DOHH2 (cell line): ENCODE measurements at regions not wholly inside any gene's neighbourhood (a gene's known extent, or its start where the extent isn't known, plus 50 kb on each side); places are given as distances from the start of the nearest gene placed in this dataset.

Experiments
- EZH2phosphoT487 ChIP-seq: fragments of 200-600 bp; sonication (generic); IDR thresholded peaks from 2 replicates; pipeline ENCODE4 v1.6.1; 2017; ENCODE audit warnings: borderline replicate concordance, mild to moderate bottlenecking, antibody characterized with exemption, low read length, moderate library complexity, mixed read lengths
- TF ChIP-seq, protein P1 (sequence below): fragments of 200-600 bp; sonication (generic); IDR thresholded peaks from one replicate; pipeline ENCODE4 v1.5.1; 2014; ENCODE audit warnings: antibody characterized with exemption, mild to moderate bottlenecking, low read depth, low read length; ENCODE audit not compliant: poor library complexity, severe bottlenecking

DNA sequence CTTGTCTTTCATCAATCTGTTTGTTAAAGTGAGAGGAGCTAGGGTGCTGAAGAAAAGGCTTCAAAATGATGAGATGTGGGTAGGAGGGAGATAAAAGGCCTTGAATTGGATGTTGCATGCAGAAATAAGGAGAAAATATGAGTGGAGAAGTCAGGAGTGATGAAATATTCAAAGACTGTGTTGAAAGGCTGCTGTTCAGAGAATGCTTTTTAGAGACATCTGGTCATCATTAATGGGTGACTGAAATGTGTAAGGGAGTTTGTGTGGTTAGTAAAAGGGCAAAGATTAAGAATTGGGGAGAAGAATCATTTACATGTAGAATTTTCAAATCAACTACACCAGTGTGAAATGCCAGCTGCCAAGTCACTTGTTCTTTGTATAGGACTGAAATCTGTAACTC is 383.9 kb downstream of the MAT2B start:
- TF ChIP-seq, protein P1, sequence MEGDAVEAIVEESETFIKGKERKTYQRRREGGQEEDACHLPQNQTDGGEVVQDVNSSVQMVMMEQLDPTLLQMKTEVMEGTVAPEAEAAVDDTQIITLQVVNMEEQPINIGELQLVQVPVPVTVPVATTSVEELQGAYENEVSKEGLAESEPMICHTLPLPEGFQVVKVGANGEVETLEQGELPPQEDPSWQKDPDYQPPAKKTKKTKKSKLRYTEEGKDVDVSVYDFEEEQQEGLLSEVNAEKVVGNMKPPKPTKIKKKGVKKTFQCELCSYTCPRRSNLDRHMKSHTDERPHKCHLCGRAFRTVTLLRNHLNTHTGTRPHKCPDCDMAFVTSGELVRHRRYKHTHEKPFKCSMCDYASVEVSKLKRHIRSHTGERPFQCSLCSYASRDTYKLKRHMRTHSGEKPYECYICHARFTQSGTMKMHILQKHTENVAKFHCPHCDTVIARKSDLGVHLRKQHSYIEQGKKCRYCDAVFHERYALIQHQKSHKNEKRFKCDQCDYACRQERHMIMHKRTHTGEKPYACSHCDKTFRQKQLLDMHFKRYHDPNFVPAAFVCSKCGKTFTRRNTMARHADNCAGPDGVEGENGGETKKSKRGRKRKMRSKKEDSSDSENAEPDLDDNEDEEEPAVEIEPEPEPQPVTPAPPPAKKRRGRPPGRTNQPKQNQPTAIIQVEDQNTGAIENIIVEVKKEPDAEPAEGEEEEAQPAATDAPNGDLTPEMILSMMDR, result no peak
- no peak for TF ChIP-seq EZH2phosphoT487
